Stimulated activated effector memory CD8-positive, alpha-beta T cell treated with anti-CD3 and anti-CD28 coated beads, Interleukin-12 subunit alpha, Interleukin-12 subunit beta, amount 100 ng/mL, for 72 hours (primary cell): ENCODE measurements at regions not wholly inside any gene's neighbourhood (a gene's known extent, or its start where the extent isn't known, plus 50 kb on each side); places are given as distances from the start of the nearest gene placed in this dataset.

ENCODE experiments used
- ATAC-seq: fragments of 150-1000 bp; cut with Tn5 transposase; 2 replicates; pipeline ENCODE4 v1.10.0; 2021
- DNase-seq, 2 donors: peaks; one replicate each; pipeline ENCODE4 v3.0.0; 2021 to 2022; ENCODE audit warnings: low spot score in 2 of 2
- H3K27ac Mint-ChIP-seq: one replicate; pipeline ENCODE4 v1.8.0; 2022; ENCODE audit warnings: mild to moderate bottlenecking, mixed read lengths
- H3K36me3 Mint-ChIP-seq: one replicate; pipeline ENCODE4 v1.8.0; 2022; ENCODE audit warnings: mild to moderate bottlenecking, mixed read lengths
- H3K4me1 Mint-ChIP-seq: one replicate; pipeline ENCODE4 v1.8.0; 2022; ENCODE audit warnings: mixed read lengths
- H3K4me3 Mint-ChIP-seq: one replicate; pipeline ENCODE4 v1.8.0; 2022; ENCODE audit warnings: mild to moderate bottlenecking, mixed read lengths
- H3K9me3 Mint-ChIP-seq: one replicate; pipeline ENCODE4 v1.8.0; 2022; ENCODE audit warnings: mixed read lengths

DNA sequence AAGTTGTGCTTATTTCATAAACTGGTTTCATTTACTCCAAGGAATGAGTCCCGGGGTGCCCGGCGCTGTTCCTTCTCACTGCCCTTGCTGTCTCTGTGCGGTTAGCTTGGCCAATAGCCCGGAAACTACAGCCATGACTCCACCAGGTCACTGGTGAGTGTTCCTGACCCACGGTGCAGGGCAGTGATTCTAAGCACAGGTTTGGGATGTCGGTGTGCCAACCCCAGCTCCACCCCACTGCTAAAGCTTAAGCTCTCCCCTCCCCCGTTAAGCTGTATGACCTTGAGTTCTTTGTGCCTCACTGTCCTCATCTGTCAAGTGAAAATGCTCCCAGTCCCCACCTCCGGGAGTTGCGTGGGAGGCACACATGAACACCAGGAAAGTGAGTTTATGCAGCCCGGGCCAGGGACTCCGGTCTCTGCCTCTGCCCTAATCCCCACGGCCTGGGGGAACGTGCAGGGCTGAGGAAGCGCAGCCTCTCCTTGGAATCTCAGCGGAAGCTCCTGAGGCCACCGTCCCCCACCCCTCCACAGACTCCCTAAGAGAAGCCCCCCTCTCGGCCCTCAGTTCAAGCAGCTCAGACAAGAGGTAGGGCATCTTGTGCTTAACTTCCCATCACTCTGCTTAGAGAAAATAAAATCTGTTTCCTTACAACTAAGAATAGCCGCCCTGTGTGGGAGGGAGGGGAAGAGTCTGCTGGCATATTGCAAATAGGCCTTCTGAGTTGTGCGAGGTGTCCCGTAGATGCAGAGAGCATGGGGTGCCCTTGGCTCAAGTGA is 92.0 kb upstream of the RAI14 start:
- DNase-seq (no peak), ATAC-seq (no peak)
- no peaks in the 10 kb centered on the region for H3K36me3 Mint-ChIP-seq
- H3K4me3 Mint-ChIP-seq = no peak overlapping the region
- H3K27ac Mint-ChIP-seq = no peak overlapping the region
- no peaks in the 10 kb centered on the region for H3K4me1 Mint-ChIP-seq
- no peaks in the 10 kb centered on the region for H3K9me3 Mint-ChIP-seq

DNA sequence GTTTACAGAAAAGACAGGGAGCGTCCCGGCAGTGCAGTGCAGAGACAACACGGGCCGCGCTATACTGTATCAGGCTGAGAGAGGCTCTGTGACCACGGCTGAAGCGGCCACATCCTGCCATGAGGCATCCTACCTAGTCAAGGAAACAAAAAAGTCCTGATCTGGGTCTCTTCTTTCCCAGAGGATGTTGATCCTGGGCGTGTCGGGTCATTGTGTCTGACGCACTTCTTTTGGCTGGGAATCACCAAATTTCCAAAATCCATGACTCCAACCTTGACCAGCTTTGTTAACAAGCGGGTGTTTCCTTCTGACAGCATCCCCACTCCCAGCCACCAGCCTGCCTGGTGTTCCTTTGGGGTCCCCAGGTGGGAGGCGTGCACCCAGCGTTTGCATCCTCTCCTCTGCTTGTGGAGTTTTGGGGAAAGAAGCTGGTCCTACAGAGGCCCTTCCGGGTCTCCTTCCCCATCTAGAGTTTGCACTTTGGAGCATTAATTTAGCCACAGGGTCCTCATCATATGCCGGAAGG is 91.4 kb upstream of the RAI14 start:
- Mint-ChIP-seq H3K36me3 (no peaks in the 10 kb centered on the region), H3K4me3 (no peak overlapping the region), H3K27ac (no peak overlapping the region), H3K4me1 (no peaks in the 10 kb centered on the region), H3K9me3 (no peaks in the 10 kb centered on the region)
- DNase-seq (no peak), ATAC-seq (no peak)

DNA sequence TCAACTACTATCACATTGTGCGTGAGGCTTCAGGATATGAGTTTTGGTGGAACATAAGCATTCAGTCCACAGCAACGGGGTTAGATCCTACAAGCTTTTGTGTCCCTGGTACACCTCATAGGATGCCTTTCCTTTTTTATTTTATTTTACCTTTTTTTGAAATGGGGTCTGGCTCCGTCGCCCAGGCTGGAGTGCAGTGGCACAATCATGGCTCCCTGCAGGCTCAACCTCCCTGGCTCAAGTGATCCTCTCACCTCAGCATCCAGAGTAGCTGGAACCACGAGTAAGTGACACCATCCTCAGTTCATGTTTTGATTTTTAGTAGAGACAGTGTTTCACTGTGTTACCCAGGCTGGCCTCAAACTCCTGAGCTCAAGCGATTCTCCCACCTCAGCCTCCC is 86.0 kb upstream of the RAI14 start:
- DNase-seq (no peak), ATAC-seq (no peak)
- Mint-ChIP-seq H3K27ac (no peak overlapping the region), H3K9me3 (no peaks in the 10 kb centered on the region), H3K36me3 (no peaks in the 10 kb centered on the region), H3K4me3 (no peak overlapping the region), H3K4me1 (no peaks in the 10 kb centered on the region)

DNA sequence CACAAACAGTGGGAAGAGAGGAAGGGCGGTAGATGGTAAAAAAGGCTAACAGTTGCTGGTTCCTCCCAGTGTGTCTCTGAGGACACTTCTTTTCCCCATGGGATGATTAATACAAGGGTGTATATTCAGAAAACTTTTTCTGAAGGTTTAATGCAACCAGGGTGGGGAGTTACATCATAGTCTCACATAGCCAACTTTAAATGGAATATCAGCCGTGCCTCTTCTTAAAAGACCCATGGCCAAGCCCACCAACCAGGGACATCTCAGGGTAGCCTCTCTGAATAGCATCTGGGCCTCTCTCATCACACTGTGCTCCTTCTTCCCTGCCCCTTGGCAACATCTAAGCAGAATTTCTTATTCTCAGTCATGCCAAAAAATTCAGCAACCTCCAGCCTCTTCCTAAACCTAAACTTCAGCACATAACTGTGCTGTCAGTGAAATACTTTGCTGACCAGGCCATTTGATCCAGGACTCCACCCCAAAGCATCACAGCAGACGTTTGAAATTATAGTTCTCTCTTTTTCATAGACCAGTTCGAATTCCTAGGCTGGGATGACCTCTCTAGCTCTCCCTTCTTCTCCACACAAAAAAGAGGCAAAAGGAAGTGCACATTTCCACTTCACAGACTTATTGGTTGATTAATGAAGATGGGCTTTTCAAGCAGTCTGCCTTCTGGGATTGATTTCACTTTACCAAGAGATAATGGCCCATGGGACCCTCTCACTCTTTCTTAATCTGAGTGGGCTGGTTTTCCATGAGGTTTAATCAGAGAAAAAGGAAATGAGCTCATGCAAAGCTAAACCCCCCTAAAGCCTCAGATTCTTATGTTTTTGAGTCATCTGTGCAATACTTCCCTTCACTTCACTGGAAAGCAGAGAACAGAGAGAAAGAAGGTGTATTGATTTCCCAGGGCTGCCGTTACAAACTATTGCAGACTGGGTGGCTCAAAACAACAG is 85.1 kb upstream of the RAI14 start:
- Mint-ChIP-seq H3K36me3 (no peaks in the 10 kb centered on the region), H3K4me1 (no peaks in the 10 kb centered on the region), H3K9me3 (no peaks in the 10 kb centered on the region), H3K4me3 (no peak overlapping the region), H3K27ac (no peak overlapping the region)
- ATAC-seq (no peak), DNase-seq (no peak)

DNA sequence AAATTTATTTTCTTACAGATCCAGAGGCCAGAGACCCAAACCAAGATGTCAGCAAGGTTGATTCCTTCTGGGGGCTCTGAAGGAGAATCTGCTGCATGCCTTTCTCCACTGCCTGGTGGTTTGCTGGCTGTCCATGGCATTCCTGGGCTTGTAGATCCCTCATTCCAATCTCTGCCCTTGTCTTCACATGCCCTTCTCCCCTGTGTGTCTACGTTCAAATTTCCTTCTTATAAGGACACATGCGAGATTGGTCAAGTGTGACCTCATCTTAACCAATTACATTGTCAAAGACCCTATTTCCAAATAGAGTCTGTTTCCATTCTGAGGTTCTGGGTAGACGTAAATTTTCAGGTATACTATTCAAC is 84.5 kb upstream of the RAI14 start:
- H3K4me3 Mint-ChIP-seq = no peak overlapping the region
- H3K36me3 Mint-ChIP-seq = no peaks in the 10 kb centered on the region
- ATAC-seq (no peak), DNase-seq (no peak)
- no peaks in the 10 kb centered on the region for H3K4me1 Mint-ChIP-seq
- H3K9me3 Mint-ChIP-seq = no peaks in the 10 kb centered on the region
- H3K27ac Mint-ChIP-seq = no peak overlapping the region

DNA sequence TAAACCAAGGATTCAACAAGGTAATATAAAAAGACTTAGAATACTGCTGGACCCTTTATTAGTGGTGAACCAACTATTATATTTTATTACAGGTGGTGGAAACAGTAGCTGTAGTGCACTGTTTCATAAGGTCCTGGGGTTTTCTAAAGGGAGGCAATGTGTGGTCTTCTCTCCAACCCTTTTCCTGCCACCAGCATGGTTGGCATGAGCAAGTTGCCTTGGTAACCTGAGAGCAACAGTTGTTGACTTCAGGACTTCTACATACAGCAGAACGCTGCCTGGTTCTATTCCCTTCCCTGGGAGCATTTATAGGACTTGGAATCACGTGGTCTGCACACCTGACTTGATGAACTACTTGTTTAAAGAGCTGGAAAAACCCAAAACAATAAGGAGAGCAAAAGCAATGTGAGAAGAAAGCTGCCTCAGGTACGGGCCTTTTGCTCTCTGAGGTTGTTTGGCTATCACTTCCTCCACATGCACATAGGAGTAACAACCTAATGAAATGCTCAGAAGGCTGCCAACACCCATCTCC is 81.1 kb upstream of the RAI14 start:
- H3K27ac Mint-ChIP-seq = no peak overlapping the region

DNA sequence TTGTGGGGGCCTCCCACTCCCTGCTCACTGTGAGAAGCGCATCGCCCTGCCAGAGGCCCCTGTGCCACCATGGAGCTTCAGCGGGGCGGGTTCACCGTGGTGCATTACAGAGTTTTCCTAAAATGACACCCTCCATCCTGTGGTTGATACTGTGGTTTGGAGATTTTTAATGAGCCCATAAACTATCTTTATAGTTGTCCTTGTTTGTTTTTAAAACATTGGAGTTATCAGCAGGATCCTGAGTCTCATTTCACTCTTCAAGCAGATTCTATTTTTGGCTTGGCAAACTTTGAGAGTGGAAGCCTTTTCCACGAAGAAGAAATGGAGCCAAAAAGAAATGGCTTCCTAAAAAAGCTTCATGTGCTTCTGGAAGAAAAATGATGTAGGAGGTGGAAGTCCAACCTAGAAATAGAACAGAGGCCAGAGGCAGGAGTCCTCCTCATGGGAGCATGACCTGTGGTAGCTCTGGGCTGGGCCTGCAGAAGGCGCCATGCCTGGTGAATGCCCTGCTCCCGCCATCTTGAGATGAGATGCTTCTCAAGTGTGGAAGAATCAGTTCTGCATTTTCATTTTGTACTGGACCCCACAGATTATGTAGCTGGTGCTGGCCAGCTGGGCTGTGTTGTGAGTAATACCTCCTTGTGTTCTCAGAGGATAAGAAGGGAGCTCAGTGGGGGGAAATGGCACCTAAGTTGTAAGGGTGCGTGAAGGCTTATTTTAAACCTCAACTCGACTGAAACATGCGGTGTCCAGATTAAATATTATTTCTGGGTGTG is 79.0 kb upstream of the RAI14 start:
- no peaks in the 10 kb centered on the region for H3K36me3 Mint-ChIP-seq
- H3K9me3 Mint-ChIP-seq = no peaks in the 10 kb centered on the region
- DNase-seq (no peak), ATAC-seq (no peak)
- no peak overlapping the region for H3K27ac Mint-ChIP-seq
- H3K4me1 Mint-ChIP-seq = no peaks in the 10 kb centered on the region
- H3K4me3 Mint-ChIP-seq = no peak overlapping the region

More for the DNA sequence above, 81.1 kb upstream of the RAI14 start:
- Mint-ChIP-seq H3K36me3 (no peaks in the 10 kb centered on the region), H3K4me3 (no peak overlapping the region), H3K4me1 (no peaks in the 10 kb centered on the region), H3K9me3 (no peaks in the 10 kb centered on the region)
- DNase-seq (no peak), ATAC-seq (no peak)

DNA sequence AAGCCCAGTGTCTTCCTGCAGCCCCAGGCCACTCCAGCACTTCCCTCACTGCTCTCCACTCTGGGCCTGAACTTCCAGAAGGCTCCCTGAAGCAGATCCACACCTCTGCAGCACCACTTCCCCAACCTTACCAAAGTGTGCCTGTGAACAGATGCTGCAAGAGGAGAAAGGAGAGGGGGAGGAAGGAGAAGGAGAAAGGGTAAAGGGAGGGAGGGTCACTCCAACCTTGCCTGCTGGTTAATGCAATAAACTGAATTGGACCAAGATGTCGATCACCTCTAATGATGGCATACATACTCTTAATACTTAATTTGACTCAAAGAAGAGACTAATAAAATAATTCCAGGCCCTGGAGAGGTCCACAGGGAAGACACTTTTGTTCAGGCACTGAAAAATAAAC is 77.2 kb upstream of the RAI14 start:
- Mint-ChIP-seq H3K9me3 (no peaks in the 10 kb centered on the region), H3K27ac (no peak overlapping the region), H3K4me3 (no peak overlapping the region), H3K4me1 (no peaks in the 10 kb centered on the region), H3K36me3 (no peaks in the 10 kb centered on the region)
- ATAC-seq = no peak
- no peak for DNase-seq

DNA sequence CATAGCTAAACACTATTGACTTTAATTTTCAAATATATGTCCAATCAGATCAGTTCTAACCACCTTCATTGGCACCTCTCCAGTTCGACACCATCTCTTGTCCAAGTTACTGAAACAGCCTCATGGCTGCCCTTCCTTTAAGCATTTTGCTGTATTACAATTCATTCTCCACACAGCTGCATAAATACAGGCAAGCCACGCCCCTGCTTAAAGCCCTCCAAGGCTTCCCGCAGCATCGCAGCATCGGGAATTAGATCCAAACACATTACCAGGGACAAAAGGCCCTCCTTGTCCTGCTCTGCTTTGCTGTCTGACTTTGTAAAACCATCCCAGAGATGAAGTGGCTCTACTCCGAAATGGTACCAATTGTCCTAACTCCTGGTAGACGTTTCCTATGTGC is 75.1 kb upstream of the RAI14 start:
- H3K4me3 Mint-ChIP-seq = no peak overlapping the region
- H3K4me1 Mint-ChIP-seq = no peaks in the 10 kb centered on the region
- no peaks in the 10 kb centered on the region for H3K9me3 Mint-ChIP-seq
- ATAC-seq = no peak
- DNase-seq = no peak
- no peak overlapping the region for H3K27ac Mint-ChIP-seq
- no peaks in the 10 kb centered on the region for H3K36me3 Mint-ChIP-seq

DNA sequence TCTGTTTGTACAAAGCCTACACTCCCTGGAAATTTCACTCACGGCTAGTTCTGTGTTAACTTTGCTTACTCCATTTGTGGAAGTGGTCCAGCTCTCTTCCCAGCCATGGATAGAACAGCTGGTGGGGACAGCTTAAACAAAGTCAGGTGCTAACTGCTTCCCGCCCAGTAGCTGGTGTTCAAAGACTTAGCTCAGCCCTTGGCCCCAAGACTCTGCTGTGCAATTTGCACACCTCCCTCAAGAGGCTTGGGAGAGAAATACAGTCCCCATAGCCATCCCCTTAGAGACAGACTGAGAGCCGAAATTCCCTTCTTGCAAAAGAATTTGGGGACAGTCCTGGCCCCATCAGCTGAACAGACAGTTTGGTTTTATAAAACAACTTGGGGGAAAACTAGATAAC is 73.8 kb upstream of the RAI14 start:
- H3K4me1 Mint-ChIP-seq = no peaks in the 10 kb centered on the region
- H3K27ac Mint-ChIP-seq = no peak overlapping the region
- no peak for ATAC-seq
- DNase-seq = no peak
- H3K9me3 Mint-ChIP-seq = no peaks in the 10 kb centered on the region
- no peak overlapping the region for H3K4me3 Mint-ChIP-seq
- H3K36me3 Mint-ChIP-seq = no peaks in the 10 kb centered on the region

DNA sequence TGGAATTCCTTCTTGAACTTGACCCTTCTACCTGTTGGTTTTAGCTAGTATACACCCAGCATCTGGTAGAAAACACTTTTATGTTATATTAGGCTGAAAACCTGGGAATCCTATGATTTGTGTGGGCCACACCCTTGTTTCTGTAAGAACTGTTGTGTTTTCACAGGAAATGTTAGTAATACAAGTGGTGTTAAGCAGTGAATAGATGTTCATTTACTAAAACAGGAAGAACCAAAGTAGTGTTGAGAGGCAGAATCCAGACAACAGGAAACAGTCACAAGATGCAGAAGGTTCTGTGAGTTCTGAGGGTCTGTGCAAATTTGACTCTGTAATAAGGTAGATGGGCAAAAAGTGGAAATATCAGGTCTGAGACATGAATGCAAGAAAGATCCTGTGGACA is 73.0 kb upstream of the RAI14 start:
- H3K36me3 Mint-ChIP-seq = no peaks in the 10 kb centered on the region
- DNase-seq = no peak
- no peaks in the 10 kb centered on the region for H3K9me3 Mint-ChIP-seq
- H3K4me3 Mint-ChIP-seq = no peak overlapping the region
- no peak for ATAC-seq
- no peak overlapping the region for H3K27ac Mint-ChIP-seq
- H3K4me1 Mint-ChIP-seq = peaks cover 6% of the 10 kb centered on the region

DNA sequence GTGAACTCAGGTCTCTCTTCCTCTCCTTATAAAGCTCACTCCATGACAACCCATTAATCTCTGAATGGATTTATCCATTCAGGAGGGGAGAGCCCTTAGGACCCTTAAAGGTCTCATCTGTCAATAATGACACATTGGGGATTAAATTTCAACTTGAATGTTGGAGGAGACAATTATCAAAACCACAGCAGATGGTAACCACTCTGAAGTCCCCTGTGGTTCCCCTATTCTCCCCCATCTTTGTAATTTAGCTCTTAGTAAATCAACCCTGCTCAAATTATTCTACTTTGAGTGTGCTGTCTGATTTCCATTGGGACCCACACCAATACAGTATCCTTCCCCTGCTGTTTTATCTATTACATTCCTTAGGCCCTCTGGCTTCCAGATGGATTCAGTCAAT is 72.0 kb upstream of the RAI14 start:
- H3K27ac Mint-ChIP-seq = no peak overlapping the region
- DNase-seq (no peak), ATAC-seq (no peak)
- H3K36me3 Mint-ChIP-seq = no peaks in the 10 kb centered on the region
- H3K9me3 Mint-ChIP-seq = no peaks in the 10 kb centered on the region
- no peak overlapping the region for H3K4me3 Mint-ChIP-seq
- peaks cover 6% of the 10 kb centered on the region for H3K4me1 Mint-ChIP-seq

DNA sequence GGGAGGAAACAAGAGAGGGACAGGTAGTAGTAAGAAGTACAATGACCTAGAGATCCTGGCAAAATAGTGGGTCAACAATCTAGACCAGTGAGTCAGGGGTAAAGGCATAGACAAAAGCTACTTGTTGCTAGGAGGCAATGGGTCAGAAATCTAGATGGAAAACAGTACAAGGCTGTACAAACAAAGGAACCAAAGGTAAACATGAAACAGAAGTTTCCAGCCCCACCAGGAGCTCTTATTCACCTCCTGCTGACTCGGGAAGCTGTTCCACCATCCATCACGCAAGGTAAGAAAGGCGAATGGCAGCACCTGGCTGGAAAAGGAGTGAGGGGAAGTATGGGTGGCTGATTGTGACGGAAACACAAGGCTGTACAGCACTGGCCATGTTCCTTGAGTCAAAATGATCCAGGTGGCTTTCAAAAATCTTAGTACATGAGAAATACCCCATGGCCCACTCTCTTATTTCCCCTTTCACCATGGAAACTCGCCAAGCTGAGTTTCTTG is 70.5 kb upstream of the RAI14 start:
- DNase-seq = no peak
- Mint-ChIP-seq H3K4me3 (no peak overlapping the region), H3K36me3 (no peaks in the 10 kb centered on the region), H3K27ac (no peak overlapping the region), H3K4me1 (peaks cover 6% of the 10 kb centered on the region), H3K9me3 (no peaks in the 10 kb centered on the region)
- peak; percentile 3 for ATAC-seq

DNA sequence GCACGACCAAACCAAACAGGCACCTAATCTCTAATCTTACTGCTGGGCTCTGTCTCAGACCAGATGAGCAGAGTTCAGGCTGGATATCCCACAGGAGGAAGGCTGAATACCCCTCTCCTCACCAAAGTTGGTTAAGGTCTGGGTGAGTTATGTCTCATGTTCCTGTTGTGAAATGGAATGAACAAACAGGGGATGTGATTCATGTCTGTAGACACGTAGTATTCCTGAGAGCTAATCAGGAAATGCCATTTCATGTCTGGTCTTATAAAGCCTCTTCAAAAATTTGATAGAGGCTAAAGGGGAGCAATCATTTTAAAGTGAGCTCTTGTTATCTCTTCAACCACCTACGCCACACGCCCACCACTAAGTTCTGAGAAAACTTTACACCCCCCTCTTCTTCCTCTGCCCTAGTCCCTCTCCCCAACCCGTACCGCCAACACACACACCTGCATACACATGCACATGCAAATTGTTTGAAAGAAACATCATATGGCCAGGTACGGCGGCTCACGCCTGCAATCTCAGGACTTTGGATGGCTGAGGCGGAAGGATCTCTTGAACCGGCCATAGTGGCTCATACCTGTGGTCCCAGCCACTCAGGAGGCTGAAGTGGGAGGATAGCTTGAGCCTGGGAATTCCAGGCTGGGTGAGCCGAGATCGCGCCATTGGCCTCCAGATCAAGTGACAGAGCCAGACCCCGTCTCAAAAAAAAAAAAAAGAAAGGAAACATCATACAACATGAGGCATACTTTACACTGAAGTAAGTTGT is 69.8 kb upstream of the RAI14 start:
- Mint-ChIP-seq H3K9me3 (no peaks in the 10 kb centered on the region), H3K4me1 (peaks cover 6% of the 10 kb centered on the region), H3K4me3 (no peak overlapping the region), H3K27ac (no peak overlapping the region), H3K36me3 (no peaks in the 10 kb centered on the region)
- DNase-seq (no peak), ATAC-seq (peak; percentile 51)
